C4-2B (cell line): ENCODE measurements at regions not wholly inside any gene's neighbourhood (a gene's known extent, or its start where the extent isn't known, plus 50 kb on each side); places are given as distances from the start of the nearest gene placed in this dataset.

Experiments
- H3K27ac ChIP-seq: fragments of 450-650 bp; 2 replicates; pipeline ENCODE4 v1.5.1; 2017
- CTCF ChIP-seq: fragments of 450-650 bp; conservative IDR thresholded peaks from 2 replicates; pipeline ENCODE4 v1.5.1; 2017; ENCODE audit warnings: mild to moderate bottlenecking
- ZFX ChIP-seq: fragments of 450-650 bp; IDR thresholded peaks from 2 replicates; pipeline ENCODE4 v1.6.1; 2017

GRCh38 chr5:2460098-2460497 is 291.4 kb downstream of the IRX2 start:
- no peak overlapping the region for H3K27ac ChIP-seq
- TF ChIP-seq CTCF (no peak), ZFX (no peak)

DNA sequence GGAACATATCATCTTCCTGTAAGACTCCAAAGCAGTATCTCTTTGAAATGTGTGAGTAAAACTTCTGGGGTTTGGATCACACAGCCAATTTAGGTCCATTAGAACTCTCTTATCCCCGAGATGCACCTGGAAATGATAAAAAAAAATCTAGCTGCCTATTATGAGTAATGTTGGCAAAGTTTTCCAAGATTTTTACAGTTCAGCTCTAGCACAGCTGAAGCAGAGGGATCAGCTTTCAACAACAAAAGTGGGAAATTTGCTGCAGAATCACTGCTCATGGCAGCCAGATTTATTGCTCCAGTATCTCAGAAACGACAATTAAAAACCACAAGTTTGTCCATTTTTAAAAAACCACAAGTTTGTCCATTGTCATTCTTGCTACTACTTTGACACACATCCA is 292.2 kb downstream of the IRX2 start:
- no peak overlapping the region for H3K27ac ChIP-seq
- TF ChIP-seq CTCF (no peak), ZFX (no peak)

GRCh38 chr5:2455878-2456277 is 295.6 kb downstream of the IRX2 start:
- no peak overlapping the region for H3K27ac ChIP-seq
- TF ChIP-seq CTCF (no peak), ZFX (no peak)

- H3K27ac ChIP-seq: no peak overlapping the region
- TF ChIP-seq CTCF (no peak), ZFX (no peak)
Measured at GRCh38 chr5:2454876-2455275, 296.6 kb downstream of the IRX2 start.

DNA sequence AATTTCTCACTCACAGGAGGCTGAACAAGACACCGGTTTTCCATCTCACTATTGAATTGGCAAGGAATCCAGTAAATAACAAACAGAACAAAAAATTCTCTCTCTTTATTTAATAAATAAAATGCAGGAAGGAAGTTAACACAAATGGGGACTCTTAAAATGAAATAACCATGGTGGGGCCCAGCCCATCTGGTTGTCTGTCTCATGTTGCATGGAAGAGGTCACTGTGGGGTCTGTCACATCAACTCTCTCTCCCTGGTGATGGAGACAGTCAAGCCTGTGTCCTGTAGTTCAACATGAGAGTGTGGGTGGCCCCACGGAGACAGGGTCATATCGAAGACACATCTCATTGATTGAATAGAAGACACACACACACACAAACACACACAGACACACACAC is 297.7 kb downstream of the IRX2 start:
- H3K27ac ChIP-seq: no peak overlapping the region
- TF ChIP-seq CTCF (no peak), ZFX (no peak)

DNA sequence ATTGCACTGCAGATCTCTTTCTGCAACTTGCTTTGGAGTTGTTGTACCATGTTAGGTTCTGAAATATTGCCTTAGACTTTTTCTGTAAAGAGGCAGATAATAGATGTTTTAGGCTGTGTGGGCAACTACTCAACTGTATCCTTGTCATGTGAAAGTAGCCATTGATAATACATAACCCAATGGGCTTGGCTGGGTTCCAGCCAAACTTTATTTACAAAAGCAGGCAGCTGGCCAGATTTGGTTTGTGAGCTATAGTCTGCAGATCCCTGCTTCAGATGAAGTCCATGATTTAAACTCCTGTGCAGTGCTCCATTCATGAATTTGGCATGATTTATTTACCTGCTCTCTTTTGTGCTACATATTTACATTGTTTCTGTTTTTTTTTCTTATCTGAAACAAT is 300.4 kb downstream of the IRX2 start:
- TF ChIP-seq ZFX (no peak), CTCF (no peak)
- no peak overlapping the region for H3K27ac ChIP-seq

DNA sequence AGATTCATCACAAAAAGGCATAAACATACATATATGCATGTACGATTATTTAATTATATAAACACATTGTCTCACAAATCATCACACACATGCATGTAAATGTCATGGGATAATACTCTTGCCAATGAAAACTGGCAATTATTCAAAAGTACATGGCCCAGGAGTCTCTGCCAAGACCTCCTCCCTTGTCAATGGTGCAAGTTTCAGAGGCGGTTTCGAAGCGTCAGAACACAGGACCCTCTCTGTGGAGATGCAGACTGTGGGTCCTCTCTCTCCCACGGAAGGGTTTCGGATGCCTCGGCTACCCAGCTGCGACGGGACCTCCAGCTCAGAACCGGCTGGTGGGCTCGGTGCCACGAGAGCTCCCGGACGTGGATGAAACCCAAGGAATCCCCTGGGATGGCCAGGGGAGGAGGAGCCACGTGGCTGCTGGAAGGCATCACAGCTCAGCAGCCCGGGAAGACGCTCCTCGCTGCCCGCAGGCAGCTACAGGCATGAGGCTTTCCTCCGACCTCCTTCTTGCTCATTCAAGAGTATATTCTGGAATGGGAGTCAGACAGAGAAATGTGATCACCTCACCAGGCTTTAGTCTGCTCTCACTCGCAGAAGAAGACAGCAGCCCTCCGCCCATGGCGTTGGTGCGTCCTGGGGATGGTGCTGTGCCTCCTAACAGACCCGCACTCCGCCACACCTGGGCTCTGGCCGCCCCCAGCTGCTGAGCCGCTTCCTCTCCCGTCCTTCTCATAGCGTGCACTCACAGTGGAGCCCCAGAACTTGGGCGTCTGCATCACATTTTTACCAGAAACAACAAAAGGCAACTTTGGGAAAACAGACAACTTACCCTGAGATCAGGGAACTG is 308.8 kb downstream of the IRX2 start:
- TF ChIP-seq CTCF: no peak
- no peak for TF ChIP-seq ZFX
- no peak overlapping the region for H3K27ac ChIP-seq
